SKM-1 treated with dmso at 0.1 percent for 144 hours (cell line): ENCODE measurements at regions not wholly inside any gene's neighbourhood (a gene's known extent, or its start where the extent isn't known, plus 50 kb on each side); places are given as distances from the start of the nearest gene placed in this dataset.

Experiments used
- DNase-seq: peaks from one replicate; lab custom pipeline; 2025; ENCODE audit not compliant: unreplicated experiment; lab: John Stamatoyannopoulos, UW

GRCh38 chr9:134214386-134214765 is 50.0 kb upstream of the RNU6ATAC start:
- DNase-seq: no peak

- no peak for DNase-seq
Observed at GRCh38 chr9:134214766-134215419, 50.5 kb upstream of the RNU6ATAC start.

- no peak for DNase-seq
Observed at GRCh38 chr9:134215420-134215698, 51.0 kb upstream of the RNU6ATAC start.

- DNase-seq: no peak
Observed at GRCh38 chr9:134215699-134216448, 51.5 kb upstream of the RNU6ATAC start.

GRCh38 chr9:134216449-134216951 is 52.1 kb upstream of the RNU6ATAC start:
- no peak for DNase-seq

- DNase-seq: no peak
Observed at GRCh38 chr9:134216961-134217360, 52.6 kb upstream of the RNU6ATAC start.

- DNase-seq: peak; percentile 14
Observed at GRCh38 chr9:134217431-134218210, 53.3 kb upstream of the RNU6ATAC start.

- DNase-seq: no peak
Observed at GRCh38 chr9:134218230-134218629, 53.9 kb upstream of the RNU6ATAC start.

GRCh38 chr9:134219646-134220060 is 55.3 kb upstream of the RNU6ATAC start:
- DNase-seq: no peak

- DNase-seq: no peak
Observed at GRCh38 chr9:134220311-134220710, 55.9 kb upstream of the RNU6ATAC start.

- DNase-seq: no peak
Observed at GRCh38 chr9:134221273-134222017, 57.1 kb upstream of the RNU6ATAC start.

GRCh38 chr9:134222018-134222573 is 57.7 kb upstream of the RNU6ATAC start:
- DNase-seq: no peak

- no peak for DNase-seq
Observed at GRCh38 chr9:134223091-134223490, 58.7 kb upstream of the RNU6ATAC start.

- DNase-seq: no peak
Observed at GRCh38 chr9:134223591-134224122, 59.3 kb upstream of the RNU6ATAC start.

- no peak for DNase-seq
Observed at GRCh38 chr9:134224127-134224526, 59.8 kb upstream of the RNU6ATAC start.

GRCh38 chr9:134224567-134225093 is 60.3 kb upstream of the RNU6ATAC start:
- DNase-seq: no peak

GRCh38 chr9:134225186-134225585 is 60.8 kb upstream of the RNU6ATAC start:
- no peak for DNase-seq

GRCh38 chr9:134225816-134226215 is 61.5 kb upstream of the RNU6ATAC start:
- peak; percentile 38 for DNase-seq

GRCh38 chr9:134226221-134226930 is 62.0 kb upstream of the RNU6ATAC start:
- DNase-seq: peak; percentile 79
